DND-41 (cell line): ENCODE measurements at regions not wholly inside any gene's neighbourhood (a gene's known extent, or its start where the extent isn't known, plus 50 kb on each side); places are given as distances from the start of the nearest gene placed in this dataset.

ENCODE experiments used
- ATAC-seq: fragments of 200-7000 bp; cut with Tn5 transposase; 3 replicates; pipeline ENCODE4 v1.9.1; 2021; ENCODE audit warnings: low read depth; ENCODE audit not compliant: insufficient read depth
- DNase-seq: peaks from one replicate; pipeline ENCODE4 v3.0.0-alpha.2; 2020
- H2AFZ ChIP-seq: 2 replicates; pipeline ENCODE4 v1.6.0; 2012; ENCODE audit warnings: low read depth, low read length
- H3K27ac ChIP-seq: 2 replicates; pipeline ENCODE4 v1.5.1; 2012; ENCODE audit warnings: low read length, inconsistent platforms
- H3K27me3 ChIP-seq: fragments of 200-600 bp; sonication (generic); 2 replicates; pipeline ENCODE4 v1.6.0; 2012; ENCODE audit warnings: low read length, mild to moderate bottlenecking, inconsistent platforms; ENCODE audit not compliant: insufficient read depth, poor library complexity
- H3K36me3 ChIP-seq: 2 replicates; pipeline ENCODE4 v1.5.1; 2012; ENCODE audit warnings: low read length, inconsistent platforms; ENCODE audit not compliant: insufficient read depth
- H3K4me1 ChIP-seq: 2 replicates; pipeline ENCODE4 v1.5.1; 2012; ENCODE audit warnings: mild to moderate bottlenecking, low read length; ENCODE audit not compliant: insufficient read depth
- H3K4me2 ChIP-seq: 2 replicates; pipeline ENCODE4 v1.6.0; 2012; ENCODE audit warnings: mild to moderate bottlenecking, moderate library complexity, low read length, inconsistent platforms; ENCODE audit not compliant: insufficient read depth
- H3K4me3 ChIP-seq, 2 experiments: fragments of 200-600 bp in 1 of 2; shearing (Covaris generic) in 1 of 2; 2 replicates each; pipeline ENCODE4 v1.5.1; 2012 to 2016; ENCODE audit warnings: inconsistent platforms in 2 of 2, low read length in 2 of 2, mild to moderate bottlenecking in 2 of 2, low read depth in 1 of 2, moderate library complexity in 1 of 2
- H3K79me2 ChIP-seq: 2 replicates; pipeline ENCODE4 v1.6.0; 2012; ENCODE audit warnings: low read length, inconsistent platforms; ENCODE audit not compliant: insufficient read depth
- H3K9ac ChIP-seq: 2 replicates; pipeline ENCODE4 v1.6.0; 2012; ENCODE audit warnings: low read depth, mild to moderate bottlenecking, inconsistent platforms, low read length, moderate library complexity
- H3K9me3 ChIP-seq: 2 replicates; pipeline ENCODE4 v1.5.1; 2012; ENCODE audit warnings: low read length, moderate library complexity, mild to moderate bottlenecking, inconsistent platforms; ENCODE audit not compliant: insufficient read depth, severe bottlenecking
- H4K20me1 ChIP-seq: 2 replicates; pipeline ENCODE4 v1.6.0; 2012; ENCODE audit warnings: low read length; ENCODE audit not compliant: insufficient read depth
- CTCF ChIP-seq: IDR thresholded peaks from 2 replicates; pipeline ENCODE4 v1.5.1; 2012; ENCODE audit warnings: borderline replicate concordance, low read length, moderate library complexity, mild to moderate bottlenecking; ENCODE audit not compliant: poor library complexity, severe bottlenecking; ENCODE audit errors: extremely low read depth
- EZH2 ChIP-seq: IDR thresholded peaks from 3 replicates; pipeline ENCODE4 v1.6.1; 2012; ENCODE audit warnings: borderline replicate concordance, low read depth, mild to moderate bottlenecking, moderate library complexity, low read length, inconsistent platforms; ENCODE audit not compliant: severe bottlenecking

- H3K4me1 ChIP-seq: no peaks in the 10 kb centered on the region
- ATAC-seq (no peak), DNase-seq (no peak)
- H3K27me3 ChIP-seq: no peaks in the 10 kb centered on the region
- no peaks in the 10 kb centered on the region for H4K20me1 ChIP-seq
- H3K9me3 ChIP-seq: no peaks in the 10 kb centered on the region
- H3K4me2 ChIP-seq: no peak overlapping the region
- TF ChIP-seq CTCF (no peak), EZH2 (no peak)
- H3K27ac ChIP-seq: no peak overlapping the region
- H3K4me3 ChIP-seq: no peak overlapping the region
- H3K36me3 ChIP-seq: no peaks in the 10 kb centered on the region
- no peak overlapping the region for H2AFZ ChIP-seq
- no peaks in the 10 kb centered on the region for H3K79me2 ChIP-seq
- H3K9ac ChIP-seq: no peak overlapping the region
Observed at GRCh38 chr12:47412601-47413236, 293.1 kb downstream of the RPAP3 start.

GRCh38 chr12:47411966-47412365, 293.9 kb downstream of the RPAP3 start:
- H3K9me3 ChIP-seq: no peaks in the 10 kb centered on the region
- ATAC-seq (no peak), DNase-seq (no peak)
- no peak overlapping the region for H2AFZ ChIP-seq
- no peaks in the 10 kb centered on the region for H3K79me2 ChIP-seq
- no peak for TF ChIP-seq CTCF
- TF ChIP-seq EZH2: no peak
- H4K20me1 ChIP-seq: no peaks in the 10 kb centered on the region
- no peak overlapping the region for H3K4me3 ChIP-seq
- no peaks in the 10 kb centered on the region for H3K36me3 ChIP-seq
- H3K27ac ChIP-seq: no peak overlapping the region
- H3K9ac ChIP-seq: no peak overlapping the region
- H3K4me1 ChIP-seq: no peaks in the 10 kb centered on the region
- no peaks in the 10 kb centered on the region for H3K27me3 ChIP-seq
- no peak overlapping the region for H3K4me2 ChIP-seq

- DNase-seq (no peak), ATAC-seq (no peak)
- Histone ChIP-seq H3K36me3 (no peaks in the 10 kb centered on the region), H3K4me1 (no peaks in the 10 kb centered on the region), H3K4me3 (no peak overlapping the region), H3K27me3 (no peaks in the 10 kb centered on the region), H3K79me2 (no peaks in the 10 kb centered on the region), H3K9ac (no peak overlapping the region), H2AFZ (no peak overlapping the region), H3K9me3 (no peaks in the 10 kb centered on the region), H4K20me1 (no peaks in the 10 kb centered on the region), H3K27ac (no peak overlapping the region), H3K4me2 (no peak overlapping the region)
- no peak for TF ChIP-seq EZH2
Observed at GRCh38 chr12:47410862-47411261, 295.0 kb downstream of the RPAP3 start.

- no peak overlapping the region for H3K27ac ChIP-seq
- no peak overlapping the region for H3K4me3 ChIP-seq
- H3K4me1 ChIP-seq: no peaks in the 10 kb centered on the region
- peak; percentile 81 for ATAC-seq
- H3K4me2 ChIP-seq: no peak overlapping the region
- H2AFZ ChIP-seq: no peak overlapping the region
- H3K36me3 ChIP-seq: no peaks in the 10 kb centered on the region
- DNase-seq: peak; percentile 37
- no peaks in the 10 kb centered on the region for H3K79me2 ChIP-seq
- no peaks in the 10 kb centered on the region for H3K27me3 ChIP-seq
- no peaks in the 10 kb centered on the region for H4K20me1 ChIP-seq
- no peak for TF ChIP-seq EZH2
- no peak for TF ChIP-seq CTCF
- H3K9me3 ChIP-seq: no peaks in the 10 kb centered on the region
- H3K9ac ChIP-seq: no peak overlapping the region
Observed at GRCh38 chr12:47410383-47410782, 295.4 kb downstream of the RPAP3 start.
